AG04450 (cell line): ENCODE measurements at regions not wholly inside any gene's neighbourhood (a gene's known extent, or its start where the extent isn't known, plus 50 kb on each side); places are given as distances from the start of the nearest gene placed in this dataset.

Source experiments
- CTCF ChIA-PET: fragments of 300-600, 350-600 bp; formaldehyde crosslinking; extraction: SDS; loops from one replicate; lab custom pipeline; 2022; ENCODE audit warnings: antibody characterized with exemption, inconsistent platforms; lab: Charles Lee
- POLR2A ChIA-PET: fragments of 350-600 bp; formaldehyde crosslinking; extraction: SDS; loops from one replicate; lab custom pipeline; 2021; ENCODE audit warnings: antibody characterized with exemption, inconsistent platforms; lab: Yijun Ruan, JAX
- DNase-seq: peaks from one replicate; pipeline ENCODE4 v3.0.0-alpha.2; 2011; ENCODE audit warnings: low read depth, low spot score
- H3K27ac ChIP-seq: one replicate; pipeline ENCODE4 v1.5.1; 2012; ENCODE audit warnings: low read depth, low read length, control low read depth
- H3K27me3 ChIP-seq: one replicate; pipeline ENCODE4 v1.6.0; 2012; ENCODE audit warnings: low read length; ENCODE audit not compliant: control insufficient read depth, insufficient read depth
- H3K4me3 ChIP-seq: 2 replicates; pipeline ENCODE4 v1.5.1; 2011; ENCODE audit warnings: mild to moderate bottlenecking, low read depth, low read length, control low read depth
- H3K9me3 ChIP-seq: 2 replicates; pipeline ENCODE4 v1.5.1; 2012; ENCODE audit warnings: low read length; ENCODE audit not compliant: control insufficient read depth, insufficient read depth
- TF ChIP-seq, protein P1 (sequence below): IDR thresholded peaks from 2 replicates; pipeline ENCODE4 v1.5.1; 2011; ENCODE audit warnings: low read depth, low read length, control low read depth, inconsistent platforms

DNA sequence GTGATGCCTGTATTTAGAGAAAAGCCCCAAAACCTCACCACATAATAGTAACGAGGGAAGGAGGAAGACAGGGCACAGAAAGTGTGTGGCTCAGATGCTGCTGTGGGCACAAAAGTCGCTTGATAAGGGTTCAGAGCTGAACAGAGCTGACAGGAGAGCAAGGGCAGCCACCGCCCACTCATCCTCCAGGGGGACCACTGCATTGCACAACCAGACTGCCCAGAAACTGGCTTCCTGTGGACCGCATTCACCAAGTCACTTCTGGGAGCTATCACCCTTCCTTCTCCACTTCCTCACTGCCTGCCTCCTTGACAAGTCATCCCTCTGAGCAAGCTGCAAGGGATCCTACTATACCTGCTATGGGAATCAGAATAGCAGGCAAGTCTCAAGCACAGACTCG lies 512.4 kb upstream of the CDH11 start:
- Histone ChIP-seq H3K4me3 (no peak overlapping the region), H3K27ac (no peak overlapping the region), H3K27me3 (peaks cover 6% of the 10 kb centered on the region), H3K9me3 (no peaks in the 10 kb centered on the region)
- TF ChIP-seq, protein P1, sequence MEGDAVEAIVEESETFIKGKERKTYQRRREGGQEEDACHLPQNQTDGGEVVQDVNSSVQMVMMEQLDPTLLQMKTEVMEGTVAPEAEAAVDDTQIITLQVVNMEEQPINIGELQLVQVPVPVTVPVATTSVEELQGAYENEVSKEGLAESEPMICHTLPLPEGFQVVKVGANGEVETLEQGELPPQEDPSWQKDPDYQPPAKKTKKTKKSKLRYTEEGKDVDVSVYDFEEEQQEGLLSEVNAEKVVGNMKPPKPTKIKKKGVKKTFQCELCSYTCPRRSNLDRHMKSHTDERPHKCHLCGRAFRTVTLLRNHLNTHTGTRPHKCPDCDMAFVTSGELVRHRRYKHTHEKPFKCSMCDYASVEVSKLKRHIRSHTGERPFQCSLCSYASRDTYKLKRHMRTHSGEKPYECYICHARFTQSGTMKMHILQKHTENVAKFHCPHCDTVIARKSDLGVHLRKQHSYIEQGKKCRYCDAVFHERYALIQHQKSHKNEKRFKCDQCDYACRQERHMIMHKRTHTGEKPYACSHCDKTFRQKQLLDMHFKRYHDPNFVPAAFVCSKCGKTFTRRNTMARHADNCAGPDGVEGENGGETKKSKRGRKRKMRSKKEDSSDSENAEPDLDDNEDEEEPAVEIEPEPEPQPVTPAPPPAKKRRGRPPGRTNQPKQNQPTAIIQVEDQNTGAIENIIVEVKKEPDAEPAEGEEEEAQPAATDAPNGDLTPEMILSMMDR, result no peak
- ChIA-PET CTCF (no interaction called here), POLR2A (no interaction called here)
- no peak for DNase-seq

GRCh38 chr16:65624666-65625065 lies 502.8 kb upstream of the CDH11 start:
- POLR2A ChIA-PET, result no interaction called here
- TF ChIP-seq, protein P1, result no peak
- no peak overlapping the region for H3K27ac ChIP-seq

GRCh38 chr16:65624229-65624628 lies 502.4 kb upstream of the CDH11 start:
- Histone ChIP-seq H3K27ac (no peak overlapping the region), H3K9me3 (no peaks in the 10 kb centered on the region), H3K27me3 (peaks cover 12% of the 10 kb centered on the region), H3K4me3 (no peak overlapping the region)
- TF ChIP-seq, protein P1, result no peak
- ChIA-PET POLR2A (no interaction called here), CTCF (no interaction called here)
- no peak for DNase-seq

More at GRCh38 chr16:65624666-65625065, 502.8 kb upstream of the CDH11 start:
- peaks cover 12% of the 10 kb centered on the region for H3K27me3 ChIP-seq
- H3K9me3 ChIP-seq, result no peaks in the 10 kb centered on the region
- no peak overlapping the region for H3K4me3 ChIP-seq
- CTCF ChIA-PET, result no interaction called here
- no peak for DNase-seq

DNA sequence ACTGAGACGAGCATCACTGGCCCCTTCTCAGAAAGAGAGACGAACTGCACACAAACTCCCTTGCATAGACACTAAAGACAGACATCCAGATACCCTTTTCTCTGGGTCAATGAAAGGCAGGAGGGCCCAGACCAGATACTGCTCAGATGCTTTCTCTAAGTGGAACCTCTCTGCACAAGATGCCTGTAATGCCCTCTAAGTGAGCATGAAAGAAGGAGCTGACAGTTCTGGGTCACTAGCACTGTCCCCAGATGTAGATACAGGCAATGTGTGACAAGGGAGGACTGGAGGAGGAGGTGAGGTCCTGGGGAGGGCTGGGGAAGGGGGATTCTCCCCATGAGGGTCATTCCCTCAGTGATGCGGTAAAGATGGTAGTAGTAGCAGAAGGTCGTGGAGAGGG lies 501.0 kb upstream of the CDH11 start:
- CTCF ChIA-PET, result no interaction called here
- no peak for DNase-seq
- no peaks in the 10 kb centered on the region for H3K9me3 ChIP-seq
- no peak overlapping the region for H3K27ac ChIP-seq
- peaks cover 12% of the 10 kb centered on the region for H3K27me3 ChIP-seq
- TF ChIP-seq, protein P1, result no peak
- no peak overlapping the region for H3K4me3 ChIP-seq
- POLR2A ChIA-PET, result no interaction called here

DNA sequence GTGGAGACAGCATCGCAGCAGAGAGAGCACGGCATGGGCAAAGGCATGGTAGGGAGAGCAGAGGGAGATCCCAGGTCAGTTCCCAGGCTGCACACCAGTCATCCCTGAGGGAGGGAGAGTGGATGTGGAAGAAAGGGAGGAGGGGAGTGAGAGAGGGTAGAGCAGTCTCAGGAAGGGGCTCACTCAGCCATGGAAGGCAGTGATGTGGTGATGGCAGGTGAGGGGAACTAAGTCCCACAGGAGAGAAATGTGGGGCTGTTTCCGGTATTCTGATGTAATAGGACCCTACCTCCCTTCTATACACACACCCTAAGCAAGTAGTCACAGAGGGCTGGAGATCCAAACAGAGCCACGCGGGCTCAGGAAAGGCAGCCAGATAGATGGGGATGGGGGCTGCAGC lies 500.3 kb upstream of the CDH11 start:
- ChIA-PET CTCF (no interaction called here), POLR2A (no interaction called here)

More for the DNA sequence above, 500.3 kb upstream of the CDH11 start:
- H3K9me3 ChIP-seq, result no peaks in the 10 kb centered on the region
- no peak overlapping the region for H3K4me3 ChIP-seq
- peaks cover 12% of the 10 kb centered on the region for H3K27me3 ChIP-seq
- no peak for DNase-seq
- TF ChIP-seq, protein P1, result no peak
- H3K27ac ChIP-seq, result no peak overlapping the region
